CD14-positive monocyte (primary cell): ENCODE measurements at regions not wholly inside any gene's neighbourhood (a gene's known extent, or its start where the extent isn't known, plus 50 kb on each side); places are given as distances from the start of the nearest gene placed in this dataset.

Experiments
- DNase-seq, 3 donors: peaks; one replicate each; pipeline ENCODE4 v3.0.0-alpha.2; 2011 to 2022
- H2AFZ ChIP-seq: 2 replicates; pipeline ENCODE4 v1.6.0; 2012; ENCODE audit warnings: mild to moderate bottlenecking, low read depth, low read length, inconsistent platforms; ENCODE audit not compliant: insufficient read depth, poor library complexity, severe bottlenecking
- H3K27ac ChIP-seq, 2 donors: 1 replicate in 1 of 2; 2 replicates in 1 of 2; pipeline ENCODE4 v1.5.1; 2012 to 2013; ENCODE audit warnings: low read length in 2 of 2, control low read depth in 1 of 2, inconsistent platforms in 1 of 2, low read depth in 1 of 2, mild to moderate bottlenecking in 1 of 2
- H3K27me3 ChIP-seq, 2 donors: one replicate each; pipeline versions ENCODE4 v1.6.0 to v1.6.1; 2011 to 2013; ENCODE audit warnings: low read length in 2 of 2; ENCODE audit not compliant: control insufficient read depth in 2 of 2, insufficient read depth in 2 of 2
- H3K36me3 ChIP-seq, 2 donors: replicated peaks in 1 of 2; 1 replicate in 1 of 2; 2 replicates in 1 of 2; pipeline versions ENCODE4 v1.5.1 to v1.6.1; 2012 to 2013; ENCODE audit warnings: low read length in 2 of 2, control low read depth in 1 of 2, inconsistent platforms in 1 of 2, mild to moderate bottlenecking in 1 of 2; ENCODE audit not compliant: insufficient read depth in 2 of 2, control insufficient read depth in 1 of 2
- H3K4me1 ChIP-seq, 2 donors: 1 replicate in 1 of 2; 2 replicates in 1 of 2; pipeline versions ENCODE4 v1.5.1 to v1.6.1; 2012 to 2013; ENCODE audit warnings: low read length in 2 of 2, control low read depth in 1 of 2, inconsistent platforms in 1 of 2, mild to moderate bottlenecking in 1 of 2, moderate library complexity in 1 of 2; ENCODE audit not compliant: insufficient read depth in 2 of 2, control insufficient read depth in 1 of 2
- H3K4me2 ChIP-seq: replicated peaks from 2 replicates; pipeline ENCODE3; 2012; ENCODE audit warnings: low read length, moderate library complexity, mild to moderate bottlenecking; ENCODE audit not compliant: poor library complexity, severe bottlenecking; ENCODE audit errors: extremely low read depth
- H3K4me3 ChIP-seq, 3 experiments: fragments of 200-600 bp in 1 of 3; sonication (generic) in 1 of 3; replicated peaks in 1 of 3; 1 replicate in 2 of 3; 2 replicates in 1 of 3; pipeline ENCODE4 v1.5.1; 2011 to 2013; ENCODE audit warnings: low read length in 3 of 3, mild to moderate bottlenecking in 3 of 3, control low read depth in 2 of 3, low read depth in 2 of 3, inconsistent platforms in 1 of 3, moderate library complexity in 1 of 3
- H3K79me2 ChIP-seq: 2 replicates; pipeline ENCODE4 v1.6.0; 2012; ENCODE audit warnings: mild to moderate bottlenecking, control low read depth, inconsistent platforms, low read length, moderate library complexity; ENCODE audit not compliant: insufficient read depth
- H3K9ac ChIP-seq: 2 replicates; pipeline ENCODE4 v1.6.0; 2017; ENCODE audit warnings: low read length, mild to moderate bottlenecking; ENCODE audit not compliant: insufficient read depth, poor library complexity, severe bottlenecking
- H3K9me3 ChIP-seq, 2 donors: replicated peaks in 1 of 2; 1 replicate in 1 of 2; 2 replicates in 1 of 2; pipeline versions ENCODE4 v1.5.1 to v1.6.1; 2012 to 2013; ENCODE audit warnings: low read length in 2 of 2, control low read depth in 1 of 2; ENCODE audit not compliant: control insufficient read depth in 1 of 2, insufficient read depth in 1 of 2
- H4K20me1 ChIP-seq: 2 replicates; pipeline ENCODE4 v1.6.0; 2012; ENCODE audit warnings: mild to moderate bottlenecking, low read length, control low read depth, moderate library complexity; ENCODE audit not compliant: insufficient read depth
- H3K27ac Mint-ChIP-seq, 7 donors: one replicate each; pipeline ENCODE4 v1.8.0; 2020; ENCODE audit warnings: mild to moderate bottlenecking in 7 of 7, mixed read lengths in 7 of 7, moderate library complexity in 6 of 7, inconsistent platforms in 2 of 7
- H3K27me3 Mint-ChIP-seq, 3 donors: one replicate each; pipeline ENCODE4 v1.8.0; 2021 to 2022; ENCODE audit warnings: low read depth in 3 of 3, mild to moderate bottlenecking in 3 of 3, mixed read lengths in 3 of 3, moderate library complexity in 3 of 3, inconsistent platforms in 1 of 3
- H3K36me3 Mint-ChIP-seq, 2 donors: one replicate each; pipeline ENCODE4 v1.8.0; 2020; ENCODE audit warnings: mixed read lengths in 2 of 2, inconsistent platforms in 1 of 2, mild to moderate bottlenecking in 1 of 2
- H3K4me1 Mint-ChIP-seq: one replicate; pipeline ENCODE4 v1.8.0; 2020; ENCODE audit warnings: mild to moderate bottlenecking, mixed read lengths
- H3K4me3 Mint-ChIP-seq, 2 donors: one replicate each; pipeline ENCODE4 v1.8.0; 2020; ENCODE audit warnings: mild to moderate bottlenecking in 2 of 2, mixed read lengths in 2 of 2, moderate library complexity in 1 of 2
- H3K9me3 Mint-ChIP-seq, 7 donors: one replicate each; pipeline ENCODE4 v1.8.0; 2020 to 2022; ENCODE audit warnings: mixed read lengths in 7 of 7, mild to moderate bottlenecking in 6 of 7, moderate library complexity in 6 of 7, inconsistent platforms in 2 of 7
- CTCF ChIP-seq: fragments of 200-600 bp; IDR thresholded peaks from one replicate; pipeline ENCODE4 v1.8.0; 2022; ENCODE audit warnings: antibody characterized with exemption, mild to moderate bottlenecking
- WGBS: methylation state at CpG from one replicate; pipeline ENCODE4 v1.1.5; 2013; ENCODE audit warnings: missing lambda C conversion rate; ENCODE audit not compliant: insufficient coverage; 5-methylcytosine and 5-hydroxymethylcytosine counted together
- intact Hi-C, 2 donors: fragments of 100-400 bp; cut with micrococcal nuclease; formaldehyde crosslinking; loops; one replicate each; pipeline versions ENCODE4 v1.15.0 to v1.15.1; 2023

GRCh38 chr2:56475191-56475590 lies 291.4 kb downstream of the CCDC85A start:
- Histone ChIP-seq H4K20me1 (no peaks in the 10 kb centered on the region), H3K4me3 (no peak overlapping the region), H3K9ac (no peak overlapping the region), H3K4me2 (no peak overlapping the region), H3K27me3 (no peaks in the 10 kb centered on the region), H3K27ac (no peak overlapping the region), H3K9me3 (peaks cover 0 to 5% of the 10 kb centered on the region in 2 donors), H2AFZ (no peak overlapping the region), H3K79me2 (no peaks in the 10 kb centered on the region), H3K36me3 (no peaks in the 10 kb centered on the region), H3K4me1 (no peaks in the 10 kb centered on the region)
- no peak for TF ChIP-seq CTCF
- no peaks in the 10 kb centered on the region for H3K27me3 Mint-ChIP-seq
- intact Hi-C loops: no loop called here
- peaks cover 0 to 9% (median 2%) of the 10 kb centered on the region in 7 donors for H3K9me3 Mint-ChIP-seq
- 100% methylated on average over 1 of the region's 2 CpGs for WGBS
- no peaks in the 10 kb centered on the region for H3K36me3 Mint-ChIP-seq
- no peak overlapping the region for H3K4me3 Mint-ChIP-seq
- H3K27ac Mint-ChIP-seq: no peak overlapping the region
- H3K4me1 Mint-ChIP-seq: no peaks in the 10 kb centered on the region
- no peak for DNase-seq

- peaks cover 0 to 10% (median 2%) of the 10 kb centered on the region in 7 donors for H3K9me3 Mint-ChIP-seq
- no peaks in the 10 kb centered on the region for H3K36me3 Mint-ChIP-seq
- no peak overlapping the region for H3K27ac Mint-ChIP-seq
- Histone ChIP-seq H3K9me3 (peaks cover 0 to 6% of the 10 kb centered on the region in 2 donors), H3K79me2 (no peaks in the 10 kb centered on the region), H3K27ac (no peak overlapping the region), H3K27me3 (no peaks in the 10 kb centered on the region), H2AFZ (no peak overlapping the region), H3K4me3 (no peak overlapping the region), H4K20me1 (no peaks in the 10 kb centered on the region), H3K4me1 (no peaks in the 10 kb centered on the region), H3K4me2 (no peak overlapping the region), H3K9ac (no peak overlapping the region), H3K36me3 (no peaks in the 10 kb centered on the region)
- no peak for DNase-seq
- H3K4me1 Mint-ChIP-seq: no peaks in the 10 kb centered on the region
- 98% methylated on average over 5 of the region's 8 CpGs for WGBS
- intact Hi-C loops: no loop called here
- no peak for TF ChIP-seq CTCF
- H3K4me3 Mint-ChIP-seq: no peak overlapping the region
- peaks cover 0 to under 1% (median 0%) of the 10 kb centered on the region in 3 donors for H3K27me3 Mint-ChIP-seq
Observed at GRCh38 chr2:56476509-56477071, 292.8 kb downstream of the CCDC85A start.
